HG02759 (cell line): ENCODE measurements at regions not wholly inside any gene's neighbourhood (a gene's known extent, or its start where the extent isn't known, plus 50 kb on each side); places are given as distances from the start of the nearest gene placed in this dataset.

Source experiments
- ATAC-seq: cut with Tn5 transposase; IDR thresholded peaks from one replicate; pipeline ENCODE4 v1.9.1; 2021; ENCODE audit warnings: mild to moderate bottlenecking, moderate library complexity; ENCODE audit not compliant: unreplicated experiment

GRCh38 chr21:24289539-24289938 is 1317.7 kb downstream of the MRPL39 start:
- no peak for ATAC-seq

- no peak for ATAC-seq
Measured at GRCh38 chr21:24280596-24280995, 1326.7 kb downstream of the MRPL39 start.

- no peak for ATAC-seq
Measured at GRCh38 chr21:24278711-24279110, 1328.6 kb downstream of the MRPL39 start.

GRCh38 chr21:24276204-24276603 is 1331.1 kb downstream of the MRPL39 start:
- ATAC-seq = no peak

- ATAC-seq = no peak
Measured at GRCh38 chr21:24275616-24276015, 1331.7 kb downstream of the MRPL39 start.

GRCh38 chr21:24272521-24272938 is 1334.8 kb downstream of the MRPL39 start:
- no peak for ATAC-seq

- no peak for ATAC-seq
Measured at GRCh38 chr21:24265987-24266386, 1341.3 kb downstream of the MRPL39 start.

GRCh38 chr21:24260751-24261150 is 1346.5 kb downstream of the MRPL39 start:
- ATAC-seq = no peak

- ATAC-seq = no peak
Measured at GRCh38 chr21:24259241-24259640, 1348.0 kb downstream of the MRPL39 start.

- ATAC-seq = no peak
Measured at GRCh38 chr21:24255591-24255990, 1351.7 kb downstream of the MRPL39 start.

- ATAC-seq = no peak
Measured at GRCh38 chr21:24225431-24225830, 1381.8 kb downstream of the MRPL39 start.

GRCh38 chr21:24224422-24224821 is 1382.9 kb downstream of the MRPL39 start:
- ATAC-seq = no peak

GRCh38 chr21:24223624-24224023 is 1383.7 kb downstream of the MRPL39 start:
- no peak for ATAC-seq

GRCh38 chr21:24222676-24223075 is 1384.6 kb downstream of the MRPL39 start:
- ATAC-seq = no peak

- no peak for ATAC-seq
Measured at GRCh38 chr21:24220446-24220845, 1386.8 kb downstream of the MRPL39 start.

- ATAC-seq = no peak
Measured at GRCh38 chr21:24217151-24217550, 1390.1 kb downstream of the MRPL39 start.

- ATAC-seq = no peak
Measured at GRCh38 chr21:24210130-24210529, 1397.2 kb downstream of the MRPL39 start.

GRCh38 chr21:24208562-24209260 is 1398.6 kb downstream of the MRPL39 start:
- no peak for ATAC-seq

GRCh38 chr21:24205319-24205718 is 1402.0 kb downstream of the MRPL39 start:
- no peak for ATAC-seq

- ATAC-seq = no peak
Measured at GRCh38 chr21:24204641-24205040, 1402.6 kb downstream of the MRPL39 start.

- ATAC-seq = peak; percentile 75
Measured at GRCh38 chr21:24200052-24200451, 1407.2 kb downstream of the MRPL39 start.

- no peak for ATAC-seq
Measured at GRCh38 chr21:24197923-24198322, 1409.4 kb downstream of the MRPL39 start.

- peak; percentile 59 for ATAC-seq
Measured at GRCh38 chr21:24197132-24197643, 1410.1 kb downstream of the MRPL39 start.
